Activated naive CD4-positive, alpha-beta T cell treated with anti-CD3 and anti-CD28 coated beads, Interleukin-2, amount 50 U/mL, for 24 hours (primary cell): ENCODE measurements at regions not wholly inside any gene's neighbourhood (a gene's known extent, or its start where the extent isn't known, plus 50 kb on each side); places are given as distances from the start of the nearest gene placed in this dataset.
A peak's percentile ranks its signal among the peaks of the same experiment; 100 is the strongest.
"Not testable (repeated sequence)": the region's sequence is repeated elsewhere in the genome, so short reads cannot be mapped to it uniquely, and the experiment has no call there.

Experiments
- H3K27ac Mint-ChIP-seq: one replicate; pipeline ENCODE4 v1.8.0; 2021; ENCODE audit warnings: mild to moderate bottlenecking, mixed read lengths
- H3K27me3 Mint-ChIP-seq: one replicate; pipeline ENCODE4 v1.8.0; 2021; ENCODE audit warnings: mixed read lengths
- H3K36me3 Mint-ChIP-seq: one replicate; pipeline ENCODE4 v1.8.0; 2021; ENCODE audit warnings: mixed read lengths
- H3K4me1 Mint-ChIP-seq: one replicate; pipeline ENCODE4 v1.8.0; 2021; ENCODE audit warnings: mixed read lengths
- H3K4me3 Mint-ChIP-seq: one replicate; pipeline ENCODE4 v1.8.0; 2021; ENCODE audit warnings: mild to moderate bottlenecking, mixed read lengths
- H3K9me3 Mint-ChIP-seq: one replicate; pipeline ENCODE4 v1.8.0; 2021; ENCODE audit warnings: mixed read lengths

DNA sequence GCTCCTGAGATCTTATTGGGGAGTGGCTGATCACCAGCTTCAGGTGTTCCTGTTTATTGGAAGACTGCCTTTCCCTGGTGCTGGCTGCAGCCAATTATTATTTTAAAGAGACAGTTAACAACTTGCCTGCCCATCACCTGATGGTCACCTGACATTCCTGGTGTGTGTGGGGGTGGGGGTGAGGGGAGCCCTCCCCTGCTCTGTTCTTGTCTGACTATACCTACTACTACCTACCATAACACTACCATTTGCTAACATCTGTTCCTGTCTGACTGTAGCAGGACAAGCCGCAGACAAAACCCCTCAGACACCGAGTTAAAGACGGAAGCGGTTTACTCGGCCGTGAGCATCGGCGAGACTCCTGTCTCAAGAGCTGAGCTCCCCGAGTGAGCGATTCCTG is 54.9 kb upstream of the NBPF3 start:
- H3K9me3 Mint-ChIP-seq, result peaks cover 6% of the 10 kb centered on the region
- no peaks in the 10 kb centered on the region for H3K36me3 Mint-ChIP-seq
- H3K27me3 Mint-ChIP-seq, result peaks cover 11% of the 10 kb centered on the region
- H3K4me1 Mint-ChIP-seq, result no peaks in the 10 kb centered on the region
- H3K27ac Mint-ChIP-seq, result no peak overlapping the region
- no peak overlapping the region for H3K4me3 Mint-ChIP-seq

- Mint-ChIP-seq H3K9me3 (peaks cover 6% of the 10 kb centered on the region), H3K4me3 (no peak overlapping the region), H3K27ac (no peak overlapping the region), H3K4me1 (no peaks in the 10 kb centered on the region), H3K27me3 (peaks cover 11% of the 10 kb centered on the region), H3K36me3 (no peaks in the 10 kb centered on the region)
Observed at GRCh38 chr1:21384620-21385019, 55.3 kb upstream of the NBPF3 start.

- H3K27me3 Mint-ChIP-seq, result peaks cover 11% of the 10 kb centered on the region
- H3K27ac Mint-ChIP-seq, result no peak overlapping the region
Observed at GRCh38 chr1:21383785-21384401, 56.0 kb upstream of the NBPF3 start.

DNA sequence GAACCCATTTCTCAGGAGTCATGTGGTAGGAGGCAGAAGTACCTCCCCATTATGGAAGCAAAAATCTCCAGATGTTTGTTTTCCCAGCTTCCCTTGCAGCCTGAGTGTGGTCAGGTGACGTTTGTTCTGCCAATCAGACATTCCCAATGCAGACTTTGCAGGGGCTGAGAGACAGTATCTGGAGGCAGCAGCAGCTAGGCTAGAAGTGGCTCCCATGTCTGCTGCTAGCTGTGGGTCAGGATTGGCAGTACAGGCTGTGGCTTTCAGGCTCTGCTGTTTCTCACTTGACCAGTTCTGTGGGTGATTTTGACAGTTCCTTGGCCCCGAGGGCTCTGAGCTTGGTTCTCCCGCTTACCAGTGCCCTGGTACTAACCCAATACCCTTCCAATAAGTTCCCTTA is 58.6 kb upstream of the NBPF3 start:
- Mint-ChIP-seq H3K4me3 (no peak overlapping the region), H3K27me3 (peaks cover 11% of the 10 kb centered on the region)

More at GRCh38 chr1:21383785-21384401, 56.0 kb upstream of the NBPF3 start:
- Mint-ChIP-seq H3K4me3 (no peak overlapping the region), H3K4me1 (no peaks in the 10 kb centered on the region), H3K9me3 (peaks cover 6% of the 10 kb centered on the region), H3K36me3 (no peaks in the 10 kb centered on the region)

GRCh38 chr1:21380147-21380546 is 59.8 kb upstream of the NBPF3 start:
- H3K4me1 Mint-ChIP-seq, H3K36me3 Mint-ChIP-seq, H3K9me3 Mint-ChIP-seq, H3K27me3 Mint-ChIP-seq, H3K4me3 Mint-ChIP-seq, H3K27ac Mint-ChIP-seq: not testable (repeated sequence)

More for the DNA sequence above, 58.6 kb upstream of the NBPF3 start:
- Mint-ChIP-seq H3K36me3 (no peaks in the 10 kb centered on the region), H3K4me1 (no peaks in the 10 kb centered on the region), H3K9me3 (peaks cover 6% of the 10 kb centered on the region), H3K27ac (no peak overlapping the region)

GRCh38 chr1:21379571-21379970 is 60.4 kb upstream of the NBPF3 start:
- no peaks in the 10 kb centered on the region for H3K4me1 Mint-ChIP-seq
- peaks cover 6% of the 10 kb centered on the region for H3K9me3 Mint-ChIP-seq
- no peaks in the 10 kb centered on the region for H3K36me3 Mint-ChIP-seq
- H3K27me3 Mint-ChIP-seq, result peaks cover 6% of the 10 kb centered on the region
- no peak overlapping the region for H3K27ac Mint-ChIP-seq
- H3K4me3 Mint-ChIP-seq, result no peak overlapping the region

DNA sequence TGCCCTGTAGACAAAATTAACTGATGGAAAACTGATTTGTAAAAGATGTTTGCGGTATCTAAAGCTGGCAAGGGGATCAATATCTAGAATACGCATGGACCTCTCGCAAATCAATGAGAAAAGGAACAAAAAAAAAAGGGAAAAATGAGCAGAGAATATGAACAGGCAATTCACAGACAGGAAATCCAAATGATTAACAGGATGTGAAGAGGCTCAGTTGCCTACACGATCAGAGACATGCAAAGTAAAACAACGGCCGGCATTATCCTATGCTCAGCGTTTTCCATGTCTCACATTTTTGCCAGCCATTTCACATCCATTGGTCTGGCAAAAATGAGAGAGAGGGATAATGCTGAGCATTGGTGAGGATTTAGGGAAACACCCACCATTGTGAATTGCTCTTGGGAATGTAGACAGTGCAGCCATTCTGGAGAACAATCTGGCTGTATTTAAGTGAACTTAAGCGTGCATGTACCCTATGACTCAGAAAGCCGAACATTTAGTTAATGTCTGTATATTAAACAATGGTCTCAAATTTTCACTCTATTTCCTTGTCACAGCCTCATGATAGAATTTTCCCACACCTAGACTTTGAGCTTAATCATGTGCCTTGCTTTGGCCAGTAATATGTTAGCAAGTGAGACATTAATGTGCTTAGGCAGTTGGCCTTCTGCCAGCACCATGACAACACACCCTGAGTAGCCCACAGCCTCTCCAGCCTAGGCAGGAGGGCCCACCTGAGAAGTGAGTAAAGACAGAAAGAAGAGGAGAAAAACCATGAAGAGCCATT is 61.0 kb upstream of the NBPF3 start:
- Mint-ChIP-seq H3K27ac (no peak overlapping the region), H3K9me3 (peaks cover 6% of the 10 kb centered on the region), H3K27me3 (peaks cover 5% of the 10 kb centered on the region), H3K4me1 (no peaks in the 10 kb centered on the region), H3K36me3 (no peaks in the 10 kb centered on the region), H3K4me3 (no peak overlapping the region)

DNA sequence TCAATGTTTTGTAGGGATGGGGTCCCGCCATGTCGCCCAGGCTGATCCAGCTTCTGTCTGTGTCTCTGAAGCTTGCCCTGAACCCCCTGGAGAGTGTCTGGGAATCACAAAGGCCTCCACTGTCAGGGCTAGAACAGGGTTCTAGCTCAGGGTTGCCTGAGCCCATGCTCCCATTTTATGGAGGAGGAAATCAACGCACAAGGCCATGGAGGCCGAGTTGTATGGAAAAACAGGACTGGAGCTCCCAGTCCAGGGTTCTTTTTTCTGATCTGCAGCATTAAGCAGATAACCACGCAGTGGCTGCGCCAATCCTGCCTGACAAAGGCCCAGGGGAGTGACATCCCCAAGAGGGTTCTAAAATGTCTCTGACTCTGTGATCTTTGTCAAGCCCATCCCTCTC is 67.6 kb upstream of the NBPF3 start:
- Mint-ChIP-seq H3K4me1 (peaks cover 7% of the 10 kb centered on the region), H3K9me3 (no peaks in the 10 kb centered on the region), H3K36me3 (no peaks in the 10 kb centered on the region), H3K27ac (no peak overlapping the region), H3K27me3 (no peaks in the 10 kb centered on the region), H3K4me3 (no peak overlapping the region)

DNA sequence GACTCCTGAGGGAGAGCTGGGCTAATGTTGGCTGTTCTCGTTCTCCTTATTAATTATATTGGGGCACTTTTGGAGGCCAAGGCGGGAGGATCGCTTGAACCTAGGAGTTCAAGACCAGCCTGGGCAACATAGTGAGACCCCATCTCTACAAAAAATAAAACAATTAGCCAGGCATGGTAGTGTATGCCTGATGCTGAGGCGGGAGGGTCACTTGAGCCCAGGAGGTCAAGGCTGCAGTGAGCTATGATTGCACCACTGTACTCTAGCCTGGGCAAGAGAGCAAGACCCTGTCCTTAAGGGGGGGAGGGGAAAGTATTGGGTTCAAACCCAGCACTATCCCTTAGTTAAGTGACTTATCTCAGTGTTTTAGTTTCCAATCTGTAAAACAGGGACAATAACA is 70.0 kb upstream of the NBPF3 start:
- Mint-ChIP-seq H3K9me3 (no peaks in the 10 kb centered on the region), H3K4me3 (no peak overlapping the region), H3K27me3 (no peaks in the 10 kb centered on the region), H3K27ac (no peak overlapping the region), H3K4me1 (peaks cover 8% of the 10 kb centered on the region), H3K36me3 (no peaks in the 10 kb centered on the region)

DNA sequence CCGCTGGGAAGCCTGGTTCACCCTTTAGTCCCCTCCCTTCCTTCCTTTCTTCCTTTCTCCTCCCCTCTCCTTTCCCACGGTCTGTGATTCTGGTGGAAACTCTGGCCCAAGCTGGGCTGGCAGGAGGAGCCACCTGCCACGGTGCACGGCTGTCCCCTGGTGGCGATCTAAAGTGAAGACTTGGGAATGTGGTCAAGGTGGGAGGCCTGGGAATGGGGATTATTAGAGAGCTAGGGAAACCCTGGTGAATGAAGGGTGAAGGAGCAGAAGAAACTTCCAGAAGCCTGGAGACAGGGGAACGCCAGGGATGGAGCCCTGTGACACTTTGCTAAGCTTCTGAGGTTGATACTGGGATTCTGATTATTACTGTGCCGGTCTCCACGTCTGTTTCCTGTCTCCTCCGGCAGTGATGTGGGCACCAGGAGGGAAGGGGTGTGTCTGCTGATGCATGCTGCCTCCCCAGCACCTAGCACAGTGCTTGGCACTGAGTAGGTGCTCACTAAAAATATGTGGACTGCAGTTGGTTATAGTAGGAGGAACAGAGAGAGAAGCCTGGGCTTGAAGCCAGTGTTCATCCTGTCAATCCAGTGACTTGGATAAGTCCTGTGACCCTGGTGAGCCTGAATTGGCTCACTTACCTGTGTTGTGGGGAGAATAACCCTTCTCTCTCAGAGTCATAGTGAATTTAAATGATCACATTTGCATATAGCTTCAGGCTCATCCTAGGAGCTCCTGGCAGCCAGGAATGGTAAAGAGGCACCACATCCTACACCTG is 71.2 kb upstream of the NBPF3 start:
- Mint-ChIP-seq H3K4me1 (peaks cover 12% of the 10 kb centered on the region), H3K27me3 (no peaks in the 10 kb centered on the region), H3K36me3 (no peaks in the 10 kb centered on the region), H3K27ac (peak overlapping the region; percentile 83), H3K9me3 (no peaks in the 10 kb centered on the region), H3K4me3 (no peak overlapping the region)

DNA sequence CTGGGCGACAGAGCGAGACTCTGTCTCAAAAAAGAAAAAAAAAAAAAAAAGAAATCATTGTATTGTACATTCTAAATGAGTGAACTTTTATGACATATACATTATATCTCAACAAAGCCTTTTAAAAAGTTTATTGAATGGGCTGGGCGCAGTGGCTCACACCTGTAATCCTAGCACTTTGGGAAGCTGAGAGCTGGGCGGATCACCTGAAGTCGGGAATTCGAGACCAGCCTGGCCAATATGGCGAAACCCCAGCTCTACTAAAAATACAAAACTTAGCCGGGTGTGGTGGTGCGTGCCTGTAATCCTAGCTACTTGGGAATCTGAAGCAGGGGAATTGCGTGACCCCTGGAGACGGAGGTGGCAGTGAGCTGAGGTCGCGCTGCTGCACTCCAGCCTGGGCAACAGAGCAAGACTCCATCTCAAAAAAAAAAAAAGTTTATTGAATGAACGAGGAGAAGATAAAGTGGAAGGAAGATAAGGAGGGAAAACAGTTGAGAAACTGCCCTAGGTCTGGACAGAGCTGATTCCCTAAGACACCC is 71.9 kb upstream of the NBPF3 start:
- H3K27ac Mint-ChIP-seq, H3K27me3 Mint-ChIP-seq, H3K36me3 Mint-ChIP-seq, H3K4me3 Mint-ChIP-seq, H3K9me3 Mint-ChIP-seq: not testable (repeated sequence)
- H3K4me1 Mint-ChIP-seq, result peaks cover 12% of the 10 kb centered on the region

GRCh38 chr1:21366288-21366687 is 73.6 kb upstream of the NBPF3 start:
- Mint-ChIP-seq H3K27me3 (no peaks in the 10 kb centered on the region), H3K27ac (no peak overlapping the region), H3K36me3 (no peaks in the 10 kb centered on the region)

GRCh38 chr1:21365036-21365435 is 74.8 kb upstream of the ECE1 start:
- H3K36me3 Mint-ChIP-seq, result no peaks in the 10 kb centered on the region
- no peak overlapping the region for H3K4me3 Mint-ChIP-seq
- H3K27me3 Mint-ChIP-seq, result no peaks in the 10 kb centered on the region
- no peaks in the 10 kb centered on the region for H3K9me3 Mint-ChIP-seq
- H3K27ac Mint-ChIP-seq, result no peak overlapping the region
- H3K4me1 Mint-ChIP-seq, result peaks cover 12% of the 10 kb centered on the region

More at GRCh38 chr1:21366288-21366687, 73.6 kb upstream of the NBPF3 start:
- Mint-ChIP-seq H3K9me3 (no peaks in the 10 kb centered on the region), H3K4me1 (peaks cover 12% of the 10 kb centered on the region), H3K4me3 (no peak overlapping the region)

DNA sequence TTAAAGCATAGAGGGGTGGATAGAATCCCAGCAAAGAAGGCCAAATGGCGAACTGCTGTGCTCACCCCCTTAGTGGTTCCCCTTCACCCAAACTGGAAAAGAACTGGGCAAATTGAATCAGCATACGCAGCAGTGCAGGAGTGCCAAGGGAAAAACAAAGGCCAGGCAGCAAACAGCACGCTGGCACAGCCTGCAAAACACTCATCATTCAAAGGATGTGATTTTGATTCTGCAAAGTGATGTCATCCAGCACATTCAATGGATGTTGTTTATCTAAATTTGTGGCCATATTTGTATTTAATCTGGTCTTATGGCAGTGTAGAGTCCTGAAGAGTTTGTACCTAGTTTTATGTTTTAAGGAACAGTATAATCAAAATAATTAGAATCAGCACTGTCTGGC is 71.8 kb upstream of the ECE1 start:
- H3K4me3 Mint-ChIP-seq, result no peak overlapping the region
- no peak overlapping the region for H3K27ac Mint-ChIP-seq
- no peaks in the 10 kb centered on the region for H3K36me3 Mint-ChIP-seq
- peaks cover 5% of the 10 kb centered on the region for H3K4me1 Mint-ChIP-seq
- no peaks in the 10 kb centered on the region for H3K27me3 Mint-ChIP-seq
- no peaks in the 10 kb centered on the region for H3K9me3 Mint-ChIP-seq

GRCh38 chr1:21361506-21361905 is 71.2 kb upstream of the ECE1 start:
- no peaks in the 10 kb centered on the region for H3K9me3 Mint-ChIP-seq
- H3K4me1 Mint-ChIP-seq, result peaks cover 5% of the 10 kb centered on the region
- H3K36me3 Mint-ChIP-seq, result no peaks in the 10 kb centered on the region
- H3K4me3 Mint-ChIP-seq, result no peak overlapping the region
- H3K27ac Mint-ChIP-seq, result no peak overlapping the region
- no peaks in the 10 kb centered on the region for H3K27me3 Mint-ChIP-seq

DNA sequence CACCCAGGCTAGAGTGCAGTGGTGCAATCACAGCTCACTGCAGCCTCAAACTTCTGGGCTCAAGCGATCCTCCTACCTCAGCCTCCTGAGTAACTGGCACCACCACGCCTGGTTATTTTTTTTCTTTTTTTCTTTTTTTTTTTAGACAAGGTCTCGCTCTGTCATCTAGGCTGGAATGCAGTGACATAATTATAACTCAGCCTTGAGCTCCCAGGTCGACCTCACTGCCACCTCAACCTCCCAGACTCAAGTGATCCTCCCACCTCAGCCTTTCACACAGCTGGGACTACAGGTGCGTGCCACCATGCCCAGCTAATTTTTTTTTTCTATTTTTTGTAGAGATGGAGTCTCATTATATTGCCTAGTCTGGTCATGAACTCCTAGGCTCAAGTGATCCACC is 66.9 kb upstream of the ECE1 start:
- H3K4me3 Mint-ChIP-seq, result no peak overlapping the region
- H3K36me3 Mint-ChIP-seq, result no peaks in the 10 kb centered on the region
- no peaks in the 10 kb centered on the region for H3K27me3 Mint-ChIP-seq
- peaks cover 8% of the 10 kb centered on the region for H3K4me1 Mint-ChIP-seq
- no peak overlapping the region for H3K27ac Mint-ChIP-seq
- H3K9me3 Mint-ChIP-seq, result no peaks in the 10 kb centered on the region
